ENCODE measurements at regions not wholly inside any gene's neighbourhood (a gene's known extent, or its start where the extent isn't known, plus 50 kb on each side); places are given as distances from the start of the nearest gene placed in this dataset.

GRCh38 chr15:95591886-95592285 lies 738.6 kb upstream of the NR2F2 start:
- no peak for DNase-seq

- DNase-seq: no peak
Measured at GRCh38 chr15:95594496-95594895, 736.0 kb upstream of the NR2F2 start.

- no peak for DNase-seq
Measured at GRCh38 chr15:95595759-95596158, 734.7 kb upstream of the NR2F2 start.

- no peak for DNase-seq
Measured at GRCh38 chr15:95596496-95596895, 734.0 kb upstream of the NR2F2 start.

GRCh38 chr15:95598251-95598855 lies 732.1 kb upstream of the NR2F2 start:
- no peak for DNase-seq

GRCh38 chr15:95600367-95600766 lies 730.1 kb upstream of the NR2F2 start:
- DNase-seq: no peak

GRCh38 chr15:95600884-95601283 lies 729.6 kb upstream of the NR2F2 start:
- DNase-seq: no peak

GRCh38 chr15:95601525-95601924 lies 729.0 kb upstream of the NR2F2 start:
- DNase-seq: no peak

GRCh38 chr15:95603802-95604201 lies 726.7 kb upstream of the NR2F2 start:
- DNase-seq: no peak

GRCh38 chr15:95604634-95605036 lies 725.9 kb upstream of the NR2F2 start:
- DNase-seq: no peak

- DNase-seq: no peak
Measured at GRCh38 chr15:95605098-95605497, 725.4 kb upstream of the NR2F2 start.

- DNase-seq: no peak
Measured at GRCh38 chr15:95606551-95606950, 723.9 kb upstream of the NR2F2 start.

GRCh38 chr15:95608371-95608770 lies 722.1 kb upstream of the NR2F2 start:
- DNase-seq: no peak

GRCh38 chr15:95609096-95609495 lies 721.4 kb upstream of the NR2F2 start:
- DNase-seq: no peak

GRCh38 chr15:95610945-95611344 lies 719.6 kb upstream of the NR2F2 start:
- DNase-seq: no peak

GRCh38 chr15:95615436-95615835 lies 715.1 kb upstream of the NR2F2 start:
- no peak for DNase-seq

- no peak for DNase-seq
Measured at GRCh38 chr15:95616306-95616705, 714.2 kb upstream of the NR2F2 start.

- no peak for DNase-seq
Measured at GRCh38 chr15:95620934-95621579, 709.4 kb upstream of the NR2F2 start.

- no peak for DNase-seq
Measured at GRCh38 chr15:95622843-95623242, 707.7 kb upstream of the NR2F2 start.

- no peak for DNase-seq
Measured at GRCh38 chr15:95624100-95624499, 706.4 kb upstream of the NR2F2 start.

GRCh38 chr15:95624616-95625361 lies 705.7 kb upstream of the NR2F2 start:
- no peak for DNase-seq

GRCh38 chr15:95626501-95627361 lies 703.8 kb upstream of the NR2F2 start:
- peak; percentile 6 for DNase-seq

GRCh38 chr15:95629503-95630168 lies 700.9 kb upstream of the NR2F2 start:
- no peak for DNase-seq
